ENCODE measurements at regions not wholly inside any gene's neighbourhood (a gene's known extent, or its start where the extent isn't known, plus 50 kb on each side); places are given as distances from the start of the nearest gene placed in this dataset.

- DNase-seq = no peak
Observed at GRCh38 chr3:181660337-181660736, 51.4 kb upstream of the SOX2 start.

- no peak for DNase-seq
Observed at GRCh38 chr3:181637456-181637855, 74.3 kb upstream of the SOX2 start.

DNA sequence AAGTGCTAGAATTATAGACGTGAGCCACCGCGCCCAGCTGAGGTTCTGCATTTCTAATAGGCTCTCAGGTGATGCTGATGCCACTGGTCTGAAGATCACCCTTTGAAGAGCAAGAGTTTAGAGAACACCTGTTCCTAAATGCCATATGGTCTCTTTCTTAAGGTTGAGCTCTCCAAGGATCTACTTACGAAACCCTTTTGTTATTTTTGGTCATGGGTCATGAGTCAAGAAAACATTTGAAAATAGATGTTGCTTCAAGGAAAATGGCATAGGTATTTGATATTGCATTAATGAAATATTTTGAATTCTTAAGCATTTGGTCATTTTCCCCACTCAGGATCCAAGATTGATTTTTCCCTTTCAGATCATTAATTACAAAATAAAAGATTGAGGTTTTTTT, 74.7 kb upstream of the SOX2 start:
- no peak for DNase-seq

GRCh38 chr3:181635141-181635540, 76.6 kb upstream of the SOX2 start:
- no peak for DNase-seq

DNA sequence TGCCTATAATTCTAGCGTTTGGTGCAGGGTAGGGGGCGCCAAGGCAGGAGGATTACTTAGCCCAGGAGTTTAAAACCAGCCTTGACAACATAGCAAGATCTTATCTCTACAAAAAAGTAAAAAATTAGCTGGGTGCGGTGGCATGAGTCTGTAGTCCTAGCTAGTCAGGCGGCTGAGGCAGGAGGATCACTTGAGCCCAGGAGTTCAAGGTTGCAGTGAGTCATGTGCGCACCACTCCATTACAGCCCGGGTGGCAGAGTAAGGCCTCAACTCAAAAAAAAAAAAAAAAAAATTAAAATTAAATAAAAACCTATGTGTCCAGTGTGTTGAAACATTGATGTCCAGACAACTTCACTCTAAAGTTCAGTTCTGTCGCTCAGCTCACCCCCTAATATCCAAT, 78.2 kb upstream of the SOX2 start:
- no peak for DNase-seq

- no peak for DNase-seq
Observed at GRCh38 chr3:181631901-181632300, 79.8 kb upstream of the SOX2 start.

DNA sequence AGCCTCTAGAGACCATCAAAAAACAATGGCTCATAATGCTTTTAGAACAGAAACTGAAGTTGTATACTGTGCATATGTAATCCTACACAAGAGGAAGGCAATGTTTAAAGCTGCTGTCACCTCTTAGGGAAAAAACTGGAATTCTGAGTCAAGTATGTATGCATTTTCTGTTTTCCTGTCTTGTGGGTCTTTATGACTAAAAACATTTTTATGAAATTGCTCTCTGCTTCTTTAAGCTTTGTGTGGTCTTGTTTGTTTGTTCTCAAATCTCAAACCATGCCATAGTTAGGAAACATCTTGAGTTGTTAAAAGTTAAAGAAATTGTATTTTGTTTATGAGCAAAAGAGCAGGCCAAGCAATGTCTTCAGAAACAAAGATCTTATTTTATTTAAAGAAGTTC, 80.9 kb upstream of the SOX2 start:
- no peak for DNase-seq

DNA sequence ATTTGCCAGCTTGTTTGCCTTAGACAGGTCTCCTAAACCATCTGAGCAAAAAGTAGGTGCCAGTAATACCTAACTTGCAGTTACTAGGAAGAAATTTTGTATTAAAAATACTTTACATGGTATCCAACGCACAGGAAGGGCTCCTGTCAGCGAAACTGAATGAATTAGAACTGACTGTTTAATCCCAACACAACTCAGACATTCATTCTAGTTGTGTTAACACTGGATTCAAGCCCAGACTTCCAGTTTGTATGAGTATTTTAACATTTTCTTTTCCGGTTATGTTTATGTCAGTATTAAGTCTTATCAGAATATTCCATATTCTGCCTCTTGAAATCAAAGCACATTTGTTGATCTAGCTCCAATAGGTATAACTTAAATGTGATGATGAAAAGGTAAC, 82.0 kb upstream of the SOX2 start:
- no peak for DNase-seq

DNA sequence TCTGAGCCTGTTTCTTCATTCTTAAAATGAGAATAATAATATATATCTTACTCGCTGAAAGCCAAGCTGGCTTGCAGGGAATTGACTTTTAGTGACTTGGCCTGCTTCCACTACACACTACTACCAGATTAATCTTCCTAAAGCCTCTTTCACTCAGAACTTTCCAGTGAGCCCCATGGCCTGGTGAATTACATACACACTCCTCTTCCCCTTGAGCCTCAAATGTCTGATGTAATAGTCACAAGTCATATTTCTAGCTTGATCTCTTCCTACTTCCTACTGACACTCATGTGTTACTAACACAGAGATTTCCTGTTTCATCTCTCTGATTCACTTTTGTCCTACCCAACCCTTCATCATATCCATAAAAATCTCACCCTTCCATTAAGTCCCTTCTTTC, 82.7 kb upstream of the SOX2 start:
- DNase-seq = no peak

- no peak for DNase-seq
Observed at GRCh38 chr3:181628384-181628783, 83.3 kb upstream of the SOX2 start.

DNA sequence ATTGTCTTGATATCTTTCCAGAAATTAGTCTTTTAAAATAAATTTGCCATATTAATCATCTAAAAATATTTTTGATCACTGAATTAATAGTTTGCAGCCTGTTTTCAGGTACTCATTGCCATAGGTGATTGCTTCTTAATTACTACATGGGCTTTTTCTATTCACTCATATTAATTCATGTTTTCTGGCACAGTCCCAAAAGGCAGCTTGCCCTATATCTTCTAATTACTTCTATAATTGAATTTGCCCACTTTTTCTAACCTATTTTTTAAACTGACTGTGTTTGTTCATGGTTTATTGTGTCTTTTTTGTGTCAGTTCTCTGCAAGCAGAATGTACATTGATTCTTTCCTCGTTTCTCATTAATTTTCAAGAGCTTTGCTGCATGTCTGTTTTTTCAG, 85.7 kb upstream of the SOX2 start:
- no peak for DNase-seq

GRCh38 chr3:181623924-181624694, 87.6 kb upstream of the SOX2 start:
- no peak for DNase-seq

DNA sequence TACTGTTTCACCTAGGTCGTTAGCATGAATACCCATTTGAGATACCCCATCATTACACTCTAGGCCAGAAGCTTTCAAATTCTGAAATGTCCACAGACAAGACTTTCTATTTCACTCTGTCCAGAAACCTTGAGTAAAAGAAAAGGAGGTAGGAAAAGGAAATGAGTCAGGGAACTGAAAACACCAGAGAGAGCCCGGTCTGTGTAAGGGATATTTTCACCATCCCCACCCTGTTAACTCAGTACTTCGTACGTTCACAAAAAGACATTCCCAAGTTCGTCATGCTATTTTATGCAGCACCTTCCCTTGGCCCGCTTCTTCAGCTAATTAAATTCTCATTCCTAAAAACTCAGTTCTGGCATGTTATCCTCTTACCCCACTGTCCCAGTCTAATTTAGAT, 89.4 kb upstream of the SOX2 start:
- DNase-seq = no peak

DNA sequence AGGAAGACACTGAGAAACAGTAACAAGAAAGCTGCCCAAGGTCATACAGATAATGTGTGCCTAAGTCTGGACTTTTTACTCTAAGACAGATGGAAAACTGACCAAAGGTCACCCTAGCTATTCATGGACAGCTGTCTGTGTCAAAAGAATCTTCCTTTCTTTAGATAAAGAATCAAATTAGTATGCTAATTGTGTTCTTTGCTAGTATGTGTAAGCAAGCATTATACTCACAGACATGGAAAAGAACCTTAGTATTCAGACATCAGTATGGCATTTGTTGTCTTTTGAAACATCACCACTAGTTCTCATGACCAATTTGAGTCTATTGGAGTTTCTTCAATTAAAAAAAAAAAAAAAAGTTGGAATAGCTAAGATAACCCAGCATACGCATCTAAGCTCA, 91.8 kb upstream of the SOX2 start:
- DNase-seq = no peak

DNA sequence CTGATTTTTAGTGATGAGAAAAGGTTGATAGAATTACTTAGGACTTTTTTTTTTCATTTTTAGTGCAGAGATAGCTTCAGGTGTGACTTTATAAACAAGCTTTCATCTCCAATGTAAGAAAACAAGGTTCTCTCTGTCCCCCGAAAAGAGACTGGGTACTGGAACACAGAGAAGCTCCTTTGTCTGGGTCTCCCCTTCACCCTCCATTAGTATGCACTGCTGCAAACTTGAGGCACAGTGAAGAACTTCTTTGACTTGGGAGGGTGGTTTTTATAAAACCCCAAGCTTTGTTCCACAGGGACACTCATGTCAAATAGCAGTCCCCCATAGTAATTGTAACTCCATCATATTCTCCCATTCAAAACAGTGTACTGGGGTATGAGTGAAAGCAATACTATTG, 93.5 kb upstream of the SOX2 start:
- no peak for DNase-seq

- no peak for DNase-seq
Observed at GRCh38 chr3:181616088-181617070, 95.3 kb upstream of the SOX2 start.

- no peak for DNase-seq
Observed at GRCh38 chr3:181615666-181616065, 96.1 kb upstream of the SOX2 start.

DNA sequence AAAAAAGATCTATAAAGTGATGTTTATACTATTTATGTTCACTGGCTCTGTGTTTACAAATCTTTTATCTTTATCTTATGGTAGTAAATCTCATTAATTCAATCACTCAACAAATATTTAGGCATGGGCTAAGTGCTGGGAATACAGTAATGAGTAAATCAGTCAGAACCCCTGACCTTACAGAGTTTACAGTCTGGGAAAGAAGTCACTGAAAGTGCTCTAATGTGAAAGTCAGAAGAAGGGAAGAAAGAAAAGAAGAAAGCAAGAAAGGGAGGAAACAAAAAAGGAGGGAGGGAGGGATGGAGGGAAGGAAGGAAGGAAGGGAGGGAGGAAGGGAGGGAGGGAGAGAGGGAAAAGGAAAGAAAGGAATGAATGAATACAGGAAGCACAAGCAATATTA, 96.8 kb upstream of the SOX2 start:
- DNase-seq = no peak

DNA sequence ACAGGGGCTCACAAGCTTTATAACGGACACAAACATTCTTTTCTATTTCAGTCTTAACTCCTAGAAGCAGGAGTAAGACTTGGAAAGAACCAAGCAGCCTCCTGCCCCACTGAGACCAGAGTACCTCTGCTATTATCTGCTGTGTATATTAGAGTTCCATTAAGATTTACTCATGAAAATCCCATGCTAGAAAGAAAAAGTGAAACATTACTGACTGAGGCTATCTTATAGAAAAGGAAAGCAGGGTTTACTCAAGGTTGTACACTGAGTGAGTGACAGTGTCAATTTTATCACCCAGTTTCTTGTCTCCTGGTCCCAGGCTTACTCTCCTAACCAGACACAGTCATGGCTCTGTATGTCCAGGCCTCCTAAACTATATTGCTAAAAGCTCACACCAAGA, 97.9 kb upstream of the SOX2 start:
- DNase-seq = no peak

DNA sequence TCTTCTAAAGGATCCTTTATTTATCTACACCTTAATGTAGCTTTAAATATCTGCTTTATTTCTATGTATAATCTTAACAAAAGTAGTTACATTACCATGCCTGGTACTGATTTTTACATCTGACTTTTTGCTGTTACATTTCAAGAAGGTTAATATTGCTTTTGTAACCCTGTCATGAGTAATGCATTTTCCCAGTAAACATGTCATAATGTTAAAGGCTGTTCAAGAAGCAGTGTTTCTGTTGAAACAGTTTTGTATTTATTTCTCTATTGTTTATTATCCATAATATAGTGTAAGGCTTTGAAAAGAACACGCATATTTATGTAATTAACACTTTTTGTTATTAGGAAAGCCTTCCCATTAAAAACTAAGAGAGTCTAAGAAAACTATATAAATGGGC, 98.5 kb upstream of the SOX2 start:
- DNase-seq = no peak

- DNase-seq = no peak
Observed at GRCh38 chr3:181610973-181611265, 100.8 kb upstream of the SOX2 start.

DNA sequence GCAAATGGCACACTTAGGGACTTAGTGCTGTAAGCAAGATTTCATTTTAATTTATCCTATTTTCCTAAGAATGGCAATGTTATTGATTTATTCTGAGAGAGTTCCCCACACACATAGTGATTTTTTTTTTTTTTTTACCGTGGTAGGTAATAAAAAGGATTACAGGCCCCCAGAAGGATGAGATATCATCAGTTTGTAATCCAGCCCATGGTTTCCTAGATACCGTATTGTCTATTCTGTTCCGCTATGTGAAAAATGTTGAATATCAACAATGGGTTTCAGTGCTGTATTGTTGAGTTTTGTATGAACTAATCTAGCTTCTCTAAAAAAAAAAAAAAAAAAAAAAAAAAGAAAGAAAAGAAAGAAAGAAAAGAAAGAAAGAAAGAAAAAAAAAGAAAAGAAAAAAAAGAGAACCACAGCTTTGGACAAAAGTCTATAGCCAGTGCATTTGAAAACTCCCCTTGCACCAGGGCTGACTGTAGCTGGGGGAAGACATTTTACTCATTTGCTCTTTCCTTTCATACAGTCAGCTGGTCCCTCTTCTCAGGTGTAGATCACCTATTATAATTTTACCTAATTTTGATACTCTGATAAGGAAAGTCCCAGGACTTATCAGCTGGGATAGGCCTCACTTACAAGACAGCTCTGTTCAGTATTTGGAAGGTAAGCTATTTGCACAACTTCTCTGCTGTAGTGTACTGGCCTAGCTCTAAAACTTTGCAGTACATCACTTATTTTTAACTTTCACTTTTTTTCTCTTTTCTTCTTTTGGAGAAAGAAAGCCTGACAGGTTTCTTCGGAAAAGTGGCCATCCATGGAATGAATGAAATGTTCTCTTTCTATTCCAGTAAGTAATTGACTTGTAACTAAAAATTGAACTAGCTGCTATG, 101.4 kb upstream of the SOX2 start:
- no peak for DNase-seq

DNA sequence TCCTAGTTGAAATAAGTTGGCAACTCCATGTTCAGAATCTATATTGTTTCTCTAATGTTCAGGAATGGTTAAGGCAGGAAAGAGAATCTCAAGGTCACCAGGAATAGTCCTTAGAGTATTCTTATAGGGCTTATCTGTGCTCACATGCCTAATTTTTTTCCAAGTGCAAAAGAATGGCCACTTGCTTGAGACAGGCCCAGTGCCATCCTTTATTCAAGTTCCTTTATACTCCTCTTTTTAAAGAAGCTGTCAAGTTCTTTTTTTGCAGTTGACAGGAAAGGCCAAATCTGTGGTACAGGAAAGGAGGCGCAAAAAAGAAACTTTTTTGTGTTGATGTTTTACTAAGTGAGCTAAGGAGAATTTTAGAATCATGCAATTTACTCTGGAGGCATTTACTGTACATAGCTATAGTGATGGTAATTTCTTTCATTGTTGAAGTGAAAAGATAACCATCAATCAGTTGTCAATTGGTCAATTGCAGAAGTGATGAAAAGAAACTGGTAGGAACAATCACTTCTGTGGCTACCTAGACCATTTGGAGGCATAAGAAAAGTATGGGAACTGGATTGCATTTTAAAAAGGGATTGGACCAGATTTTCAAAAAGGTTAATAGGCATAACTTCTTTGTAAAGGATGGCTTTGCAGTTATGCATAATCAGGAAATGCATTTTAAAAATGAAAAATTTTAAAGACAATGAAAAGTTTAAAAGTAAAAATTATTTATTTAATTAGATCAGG, 102.5 kb upstream of the SOX2 start:
- no peak for DNase-seq
